ENCODE measurements at regions not wholly inside any gene's neighbourhood (a gene's known extent, or its start where the extent isn't known, plus 50 kb on each side); places are given as distances from the start of the nearest gene placed in this dataset.

- TF ChIP-seq SP2 (IDR thresholded peaks at IDR 0.05; ENCODE audit: extremely low read depth, low read depth, low read length, poor library complexity, severe bottlenecking) (no peak), ELF1 (tag; IDR thresholded peaks at IDR 0.05) (no peak), GTF2B (IDR thresholded peaks at IDR 0.05; ENCODE audit: extremely low read depth, insufficient read length) (no peak), CSDE1 (IDR thresholded peaks at IDR 0.05) (no peak), SAFB (IDR thresholded peaks at IDR 0.05; ENCODE audit: borderline replicate concordance, low read depth, low read length) (no peak), LARP7 (IDR thresholded peaks at IDR 0.05) (no peak), ZNF134 (CRISPR knock-in tag; conservative IDR thresholded peaks at IDR 0.05) (no peak), SMARCA4 (IDR thresholded peaks at IDR 0.05) (no peak), GTF2E2 (tag; IDR thresholded peaks at IDR 0.05) (no peak), TAL1 (IDR thresholded peaks at IDR 0.05) (0 out of 2 replicates have a peak, but pooled peaks have one; percentile 4), SREBF1 (IDR thresholded peaks at IDR 0.05; ENCODE audit: borderline replicate concordance, low read depth, low read length) (no peak), HNRNPL (IDR thresholded peaks at IDR 0.05; ENCODE audit: low read depth, low read length) (0 out of 2 replicates have a peak, but pooled peaks have one; percentile 53), CEBPB (tag; IDR thresholded peaks at IDR 0.05) (no peak), ZKSCAN8 (CRISPR knock-in tag; IDR thresholded peaks at IDR 0.05) (no peak), HMGN3 (IDR thresholded peaks at IDR 0.05; ENCODE audit: borderline replicate concordance, extremely low read depth, insufficient read length, low read depth, low read length) (no peak), BDP1 (IDR thresholded peaks at IDR 0.05; ENCODE audit: insufficient read depth, insufficient read length) (no peak), DIDO1 (tag; IDR thresholded peaks at IDR 0.05; ENCODE audit: low read depth) (no peak), POLR3A (IDR thresholded peaks at IDR 0.05; ENCODE audit: borderline replicate concordance, extremely low read depth, insufficient read depth, insufficient read length) (no peak), HNRNPLL (IDR thresholded peaks at IDR 0.05; ENCODE audit: low read depth, low read length, poor library complexity, severe bottlenecking) (no peak), TCF7 (IDR thresholded peaks at IDR 0.05; ENCODE audit: borderline replicate concordance) (no peak), HMG20A (CRISPR knock-in tag; conservative IDR thresholded peaks at IDR 0.05) (no peak), CLOCK (CRISPR knock-in tag; IDR thresholded peaks at IDR 0.05; ENCODE audit: borderline replicate concordance) (no peak)
- TF ChIP-seq, protein P1, sequence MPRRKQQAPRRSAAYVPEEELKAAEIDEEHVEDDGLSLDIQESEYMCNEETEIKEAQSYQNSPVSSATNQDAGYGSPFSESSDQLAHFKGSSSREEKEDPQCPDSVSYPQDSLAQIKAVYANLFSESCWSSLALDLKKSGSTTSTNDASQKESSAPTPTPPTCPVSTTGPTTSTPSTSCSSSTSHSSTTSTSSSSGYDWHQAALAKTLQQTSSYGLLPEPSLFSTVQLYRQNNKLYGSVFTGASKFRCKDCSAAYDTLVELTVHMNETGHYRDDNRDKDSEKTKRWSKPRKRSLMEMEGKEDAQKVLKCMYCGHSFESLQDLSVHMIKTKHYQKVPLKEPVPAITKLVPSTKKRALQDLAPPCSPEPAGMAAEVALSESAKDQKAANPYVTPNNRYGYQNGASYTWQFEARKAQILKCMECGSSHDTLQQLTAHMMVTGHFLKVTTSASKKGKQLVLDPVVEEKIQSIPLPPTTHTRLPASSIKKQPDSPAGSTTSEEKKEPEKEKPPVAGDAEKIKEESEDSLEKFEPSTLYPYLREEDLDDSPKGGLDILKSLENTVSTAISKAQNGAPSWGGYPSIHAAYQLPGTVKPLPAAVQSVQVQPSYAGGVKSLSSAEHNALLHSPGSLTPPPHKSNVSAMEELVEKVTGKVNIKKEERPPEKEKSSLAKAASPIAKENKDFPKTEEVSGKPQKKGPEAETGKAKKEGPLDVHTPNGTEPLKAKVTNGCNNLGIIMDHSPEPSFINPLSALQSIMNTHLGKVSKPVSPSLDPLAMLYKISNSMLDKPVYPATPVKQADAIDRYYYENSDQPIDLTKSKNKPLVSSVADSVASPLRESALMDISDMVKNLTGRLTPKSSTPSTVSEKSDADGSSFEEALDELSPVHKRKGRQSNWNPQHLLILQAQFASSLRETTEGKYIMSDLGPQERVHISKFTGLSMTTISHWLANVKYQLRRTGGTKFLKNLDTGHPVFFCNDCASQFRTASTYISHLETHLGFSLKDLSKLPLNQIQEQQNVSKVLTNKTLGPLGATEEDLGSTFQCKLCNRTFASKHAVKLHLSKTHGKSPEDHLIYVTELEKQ (CRISPR knock-in tag; IDR thresholded peaks at IDR 0.05): no peak
These were observed 111.1 kb downstream of the ZNF330 start (continued) for GRCh38 chr4:141331534-141332358.
